ENCODE measurements at regions not wholly inside any gene's neighbourhood (a gene's known extent, or its start where the extent isn't known, plus 50 kb on each side); places are given as distances from the start of the nearest gene placed in this dataset.
A peak's percentile ranks its signal among the peaks of the same experiment; 100 is the strongest.

DNA sequence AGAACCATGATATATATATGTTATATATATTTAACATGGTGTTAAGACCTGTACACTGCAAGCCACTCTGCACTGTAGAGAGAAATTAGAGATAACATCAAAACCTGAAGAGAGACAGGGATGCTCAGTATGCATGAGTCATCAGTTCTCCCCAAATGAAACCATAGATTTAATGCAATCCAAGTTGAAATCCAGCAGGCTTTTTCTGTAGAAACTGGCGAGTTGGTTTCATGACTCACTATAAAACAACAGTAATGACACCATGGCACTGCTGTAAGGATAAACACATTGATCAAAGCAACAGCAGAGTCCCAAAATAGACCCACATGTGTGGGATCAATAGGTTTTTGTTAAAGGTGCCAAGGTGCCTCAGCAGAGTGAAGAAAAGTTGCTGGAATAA is 65.8 kb downstream of the RTP5 start:
- H4K20me1 ChIP-seq (ENCODE audit: insufficient read depth, low read length): no peaks in the 10 kb centered on the region
- TF ChIP-seq, protein P1, sequence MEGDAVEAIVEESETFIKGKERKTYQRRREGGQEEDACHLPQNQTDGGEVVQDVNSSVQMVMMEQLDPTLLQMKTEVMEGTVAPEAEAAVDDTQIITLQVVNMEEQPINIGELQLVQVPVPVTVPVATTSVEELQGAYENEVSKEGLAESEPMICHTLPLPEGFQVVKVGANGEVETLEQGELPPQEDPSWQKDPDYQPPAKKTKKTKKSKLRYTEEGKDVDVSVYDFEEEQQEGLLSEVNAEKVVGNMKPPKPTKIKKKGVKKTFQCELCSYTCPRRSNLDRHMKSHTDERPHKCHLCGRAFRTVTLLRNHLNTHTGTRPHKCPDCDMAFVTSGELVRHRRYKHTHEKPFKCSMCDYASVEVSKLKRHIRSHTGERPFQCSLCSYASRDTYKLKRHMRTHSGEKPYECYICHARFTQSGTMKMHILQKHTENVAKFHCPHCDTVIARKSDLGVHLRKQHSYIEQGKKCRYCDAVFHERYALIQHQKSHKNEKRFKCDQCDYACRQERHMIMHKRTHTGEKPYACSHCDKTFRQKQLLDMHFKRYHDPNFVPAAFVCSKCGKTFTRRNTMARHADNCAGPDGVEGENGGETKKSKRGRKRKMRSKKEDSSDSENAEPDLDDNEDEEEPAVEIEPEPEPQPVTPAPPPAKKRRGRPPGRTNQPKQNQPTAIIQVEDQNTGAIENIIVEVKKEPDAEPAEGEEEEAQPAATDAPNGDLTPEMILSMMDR (conservative IDR thresholded peaks at IDR 0.05; ENCODE audit: low read length): no peak
- no peak for TF ChIP-seq EZH2phosphoT487 (IDR thresholded peaks at IDR 0.05; ENCODE audit: borderline replicate concordance, low read depth, low read length)
- no peaks in the 10 kb centered on the region for H3K79me2 ChIP-seq (ENCODE audit: insufficient read depth, low read depth, low read length)
- H3K9me3 ChIP-seq (ENCODE audit: low read length): no peaks in the 10 kb centered on the region
- H3K4me3 ChIP-seq (ENCODE audit: low read depth, low read length, poor library complexity, severe bottlenecking): no peak overlapping the region
- no peak overlapping the region for H3K27ac ChIP-seq (ENCODE audit: low read depth, low read length, poor library complexity, severe bottlenecking)
- BruUV-seq (replicated peaks): no TSS peak
- intact Hi-C loops (cut with micrococcal nuclease; ENCODE audit: unreplicated experiment): no loop called here
- H2AFZ ChIP-seq (ENCODE audit: low read length): no peak overlapping the region
- no peak overlapping the region for H3K4me2 ChIP-seq (ENCODE audit: low read length)
- no peaks in the 10 kb centered on the region for H3K4me1 ChIP-seq (ENCODE audit: insufficient read depth, low read length, poor library complexity, severe bottlenecking)
- H3K36me3 ChIP-seq (ENCODE audit: insufficient read depth, low read length): peaks cover 9% of the 10 kb centered on the region; the same call in 1 of the 2 replicates
- ChIA-PET POLR2A (no interaction called here), CTCF (ENCODE audit: unreplicated experiment) (no interaction called here)
- DNase-seq (ENCODE audit: low spot score): no peak
- H3K9me2 ChIP-seq (ENCODE audit: insufficient read depth, low read length): no peaks in the 10 kb centered on the region

DNA sequence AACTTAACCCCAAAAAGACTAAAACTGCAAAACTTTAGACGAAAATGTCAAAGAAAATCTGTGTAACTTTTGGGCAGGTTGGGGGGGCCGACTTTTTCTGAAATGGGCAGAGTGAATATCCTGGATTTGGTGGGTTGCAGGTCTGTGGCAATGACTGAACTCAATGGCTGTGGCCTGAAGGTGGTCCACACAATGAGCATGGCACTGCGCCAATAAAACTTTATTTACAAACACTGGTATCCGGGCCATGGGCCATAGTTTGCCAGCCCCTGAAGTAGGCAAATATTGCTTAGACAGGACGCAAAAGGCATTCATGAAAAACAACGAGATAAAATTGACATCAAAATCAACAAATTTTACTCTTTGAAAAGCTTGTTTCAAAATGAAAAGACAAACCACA is 66.2 kb downstream of the RTP5 start:
- TSS peak; percentile 36 for BruUV-seq (replicated peaks)
- H2AFZ ChIP-seq (ENCODE audit: low read length): no peak overlapping the region
- no peaks in the 10 kb centered on the region for H3K9me3 ChIP-seq (ENCODE audit: low read length)
- POLR2A ChIA-PET: no interaction called here
- H3K4me3 ChIP-seq (ENCODE audit: low read depth, low read length, poor library complexity, severe bottlenecking): no peak overlapping the region
- DNase-seq (ENCODE audit: low spot score): no peak
- intact Hi-C loops (cut with micrococcal nuclease; ENCODE audit: unreplicated experiment): no loop called here
- TF ChIP-seq EZH2phosphoT487 (IDR thresholded peaks at IDR 0.05; ENCODE audit: borderline replicate concordance, low read depth, low read length): no peak
- TF ChIP-seq, protein P1 (conservative IDR thresholded peaks at IDR 0.05; ENCODE audit: low read length): no peak
- peaks cover 9% of the 10 kb centered on the region; the same call in 1 of the 2 replicates for H3K36me3 ChIP-seq (ENCODE audit: insufficient read depth, low read length)
- H3K79me2 ChIP-seq (ENCODE audit: insufficient read depth, low read depth, low read length): no peaks in the 10 kb centered on the region
- no peaks in the 10 kb centered on the region for H3K9me2 ChIP-seq (ENCODE audit: insufficient read depth, low read length)
- CTCF ChIA-PET (ENCODE audit: unreplicated experiment): no interaction called here
- H4K20me1 ChIP-seq (ENCODE audit: insufficient read depth, low read length): no peaks in the 10 kb centered on the region
- H3K27ac ChIP-seq (ENCODE audit: low read depth, low read length, poor library complexity, severe bottlenecking): no peak overlapping the region
- H3K4me2 ChIP-seq (ENCODE audit: low read length): no peak overlapping the region
- no peaks in the 10 kb centered on the region for H3K4me1 ChIP-seq (ENCODE audit: insufficient read depth, low read length, poor library complexity, severe bottlenecking)

DNA sequence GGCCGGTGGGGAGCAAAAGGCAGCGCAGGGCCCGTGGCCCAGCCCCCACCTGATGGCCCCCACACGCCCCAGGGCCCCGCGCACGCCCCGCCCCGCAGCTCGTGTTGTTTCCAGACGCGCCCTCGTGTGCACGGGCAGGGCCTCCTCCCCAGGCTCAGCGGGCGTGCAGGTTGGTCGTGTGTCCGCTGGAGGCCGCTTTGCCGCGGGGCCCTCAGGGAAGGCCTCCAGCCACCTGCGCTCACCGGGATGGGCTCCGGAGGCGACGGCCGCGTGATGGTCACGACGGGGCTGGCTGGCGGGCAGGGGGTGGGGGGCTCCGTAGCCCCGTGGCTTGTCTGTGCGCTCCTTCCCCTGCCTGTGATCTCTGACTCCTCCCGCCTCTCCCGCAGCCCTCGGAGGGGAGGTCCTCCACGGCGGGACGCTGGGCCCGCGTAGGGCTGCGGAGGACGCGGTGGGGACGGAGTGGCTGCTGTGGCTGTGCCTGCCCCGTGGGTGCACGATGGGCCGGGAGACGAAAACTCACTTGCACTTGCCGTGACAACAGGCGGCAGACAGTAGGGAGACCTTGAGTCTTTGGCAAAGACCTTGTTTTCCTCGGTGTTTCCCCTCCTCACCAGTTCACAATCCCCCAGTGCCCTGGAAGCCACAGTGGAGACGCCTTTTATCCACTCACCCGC is 67.1 kb downstream of the RTP5 start:
- DNase-seq (ENCODE audit: low spot score): no peak
- CTCF ChIA-PET (ENCODE audit: unreplicated experiment): no interaction called here

More for the DNA sequence above, 67.1 kb downstream of the RTP5 start:
- BruUV-seq (replicated peaks): no TSS peak
- intact Hi-C loops (cut with micrococcal nuclease; ENCODE audit: unreplicated experiment): no loop called here
- no peaks in the 10 kb centered on the region for H3K4me1 ChIP-seq (ENCODE audit: insufficient read depth, low read length, poor library complexity, severe bottlenecking)
- no peaks in the 10 kb centered on the region for H3K79me2 ChIP-seq (ENCODE audit: insufficient read depth, low read depth, low read length)
- H4K20me1 ChIP-seq (ENCODE audit: insufficient read depth, low read length): no peaks in the 10 kb centered on the region
- TF ChIP-seq, protein P1 (conservative IDR thresholded peaks at IDR 0.05; ENCODE audit: low read length): no peak
- TF ChIP-seq EZH2phosphoT487 (IDR thresholded peaks at IDR 0.05; ENCODE audit: borderline replicate concordance, low read depth, low read length): no peak
- POLR2A ChIA-PET: no interaction called here
- H3K36me3 ChIP-seq (ENCODE audit: insufficient read depth, low read length): peaks cover 9% of the 10 kb centered on the region; the same call in 1 of the 2 replicates
- no peak overlapping the region for H3K4me3 ChIP-seq (ENCODE audit: low read depth, low read length, poor library complexity, severe bottlenecking)
- no peaks in the 10 kb centered on the region for H3K9me3 ChIP-seq (ENCODE audit: low read length)
- H3K4me2 ChIP-seq (ENCODE audit: low read length): no peak overlapping the region
- no peak overlapping the region for H2AFZ ChIP-seq (ENCODE audit: low read length)
- no peaks in the 10 kb centered on the region for H3K9me2 ChIP-seq (ENCODE audit: insufficient read depth, low read length)
- H3K27ac ChIP-seq (ENCODE audit: low read depth, low read length, poor library complexity, severe bottlenecking): no peak overlapping the region
